ENCODE measurements at regions not wholly inside any gene's neighbourhood (a gene's known extent, or its start where the extent isn't known, plus 50 kb on each side); places are given as distances from the start of the nearest gene placed in this dataset.

DNA sequence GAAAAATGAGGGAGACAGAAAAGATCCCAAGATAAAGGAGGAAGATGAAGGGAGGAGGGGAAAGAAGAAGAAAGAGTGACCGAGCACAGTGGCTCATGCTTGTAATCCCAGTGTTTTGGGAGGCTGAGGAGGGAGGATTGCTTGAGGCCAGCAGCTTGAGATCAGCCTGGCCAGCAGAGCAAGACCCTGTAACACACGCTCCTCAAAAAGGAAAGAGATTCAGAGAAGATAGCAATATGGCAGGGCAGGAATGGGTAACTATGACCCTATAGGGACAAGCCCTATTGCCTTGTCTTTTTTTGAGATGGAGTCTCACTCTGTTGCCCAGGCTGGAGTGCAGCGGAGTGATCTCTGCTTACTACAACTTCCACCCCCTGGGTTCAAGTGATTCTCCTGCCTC, 116.9 kb upstream of the MAP1LC3B2 start:
- WGBS, 2 experiments (ENCODE audit: extremely low coverage in 2 of 2, insufficient read length in 1 of 2) = no CpG with 5 or more reads among the region's 3 CpGs
- in situ Hi-C loops (cut with MboI; ENCODE audit: low sequenced_read_pairs) = no loop called here
- Histone ChIP-seq H3K4ac (ENCODE audit: low read depth, low read length) (peak overlapping the region; percentile 43; the same call in 1 of the 2 replicates), H2BK20ac (ENCODE audit: low read depth, low read length) (no peak overlapping the region), H3K9ac (ENCODE audit: low read depth, low read length) (no peak overlapping the region), H2AK5ac (ENCODE audit: low read depth, low read length) (peak overlapping the region; percentile 47; the same call in 1 of the 2 replicates), H2BK15ac (ENCODE audit: low read depth, low read length) (0 out of 3 replicates have a peak overlapping the region, but pooled peaks have one; percentile 73), H2BK120ac (ENCODE audit: low read depth, low read length) (no peak overlapping the region), H4K8ac (ENCODE audit: low read depth in 2 of 2, low read length in 2 of 2) (no peak overlapping the region), H3K27ac (ENCODE audit: insufficient read depth, low read length) (no peak overlapping the region), H3K9me1 (ENCODE audit: insufficient read depth, low read length) (no peaks in the 10 kb centered on the region; the same call in 1 of the 2 replicates), H3K9me3 (ENCODE audit: control insufficient read depth, insufficient read depth, low read length) (no peaks in the 10 kb centered on the region), H3K4me2 (ENCODE audit: low read depth, low read length) (no peak overlapping the region), H3K79me1 (ENCODE audit: low read depth in 1 of 2, low read length in 2 of 2) (no peaks in the 10 kb centered on the region), H3K4me1 (ENCODE audit: control insufficient read depth, insufficient read depth, low read length) (peaks cover 3% of the 10 kb centered on the region), H3K14ac (replicated peaks; ENCODE audit: low read depth, low read length) (no peak overlapping the region), H3K18ac (ENCODE audit: low read depth, low read length) (no peak overlapping the region), H2AK9ac (replicated peaks; ENCODE audit: low read depth, low read length, poor library complexity) (no peak overlapping the region), H3K4me3 (ENCODE audit: insufficient read depth, low read depth, low read length) (no peak overlapping the region), H3K56ac (ENCODE audit: extremely low read depth, insufficient read depth, low read length) (no peak overlapping the region), H2AFZ (replicated peaks; ENCODE audit: low read length, poor library complexity) (no peak overlapping the region), H3K27me3 (ENCODE audit: control insufficient read depth, insufficient read depth, low read length) (no peaks in the 10 kb centered on the region), H2BK5ac (ENCODE audit: low read depth, low read length, poor library complexity, severe bottlenecking) (no peak overlapping the region), H3K23ac (ENCODE audit: low read depth, low read length) (no peak overlapping the region), H4K20me1 (ENCODE audit: insufficient read depth, low read length) (no peaks in the 10 kb centered on the region), H3K36me3 (ENCODE audit: control insufficient read depth, insufficient read depth, low read length) (no peaks in the 10 kb centered on the region), H4K91ac (ENCODE audit: insufficient read depth, low read depth, low read length) (no peak overlapping the region), H4K5ac (ENCODE audit: low read depth, low read length) (no peak overlapping the region)
- TF ChIP-seq RAD21 (IDR thresholded peaks at IDR 0.05; ENCODE audit: low read length) = no peak
- no peak for TF ChIP-seq RCOR1 (IDR thresholded peaks at IDR 0.05; ENCODE audit: insufficient replicate concordance, low read length)
- TF ChIP-seq CEBPB (IDR thresholded peaks at IDR 0.05; ENCODE audit: low read depth, low read length) = no peak
- no peak for TF ChIP-seq RFX5 (IDR thresholded peaks at IDR 0.05; ENCODE audit: low read depth, low read length)
- TF ChIP-seq MAFK (IDR thresholded peaks at IDR 0.05; ENCODE audit: low read depth, low read length) = no peak
- no peak for TF ChIP-seq POLR2A (IDR thresholded peaks at IDR 0.05; ENCODE audit: low read depth, low read length)
- TF ChIP-seq, protein P1, sequence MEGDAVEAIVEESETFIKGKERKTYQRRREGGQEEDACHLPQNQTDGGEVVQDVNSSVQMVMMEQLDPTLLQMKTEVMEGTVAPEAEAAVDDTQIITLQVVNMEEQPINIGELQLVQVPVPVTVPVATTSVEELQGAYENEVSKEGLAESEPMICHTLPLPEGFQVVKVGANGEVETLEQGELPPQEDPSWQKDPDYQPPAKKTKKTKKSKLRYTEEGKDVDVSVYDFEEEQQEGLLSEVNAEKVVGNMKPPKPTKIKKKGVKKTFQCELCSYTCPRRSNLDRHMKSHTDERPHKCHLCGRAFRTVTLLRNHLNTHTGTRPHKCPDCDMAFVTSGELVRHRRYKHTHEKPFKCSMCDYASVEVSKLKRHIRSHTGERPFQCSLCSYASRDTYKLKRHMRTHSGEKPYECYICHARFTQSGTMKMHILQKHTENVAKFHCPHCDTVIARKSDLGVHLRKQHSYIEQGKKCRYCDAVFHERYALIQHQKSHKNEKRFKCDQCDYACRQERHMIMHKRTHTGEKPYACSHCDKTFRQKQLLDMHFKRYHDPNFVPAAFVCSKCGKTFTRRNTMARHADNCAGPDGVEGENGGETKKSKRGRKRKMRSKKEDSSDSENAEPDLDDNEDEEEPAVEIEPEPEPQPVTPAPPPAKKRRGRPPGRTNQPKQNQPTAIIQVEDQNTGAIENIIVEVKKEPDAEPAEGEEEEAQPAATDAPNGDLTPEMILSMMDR (conservative IDR thresholded peaks at IDR 0.05; ENCODE audit: low read depth, low read length) = no peak
- no peak for TF ChIP-seq BHLHE40 (IDR thresholded peaks at IDR 0.05; ENCODE audit: low read depth, low read length)
- TF ChIP-seq MXI1 (IDR thresholded peaks at IDR 0.05; ENCODE audit: borderline replicate concordance, low read depth, low read length) = no peak
- TF ChIP-seq SMC3 (IDR thresholded peaks at IDR 0.05; ENCODE audit: low read depth, low read length) = no peak
- no peak for TF ChIP-seq NFE2L2 (IDR thresholded peaks at IDR 0.05; ENCODE audit: low read depth, low read length)
- TF ChIP-seq, protein P2, sequence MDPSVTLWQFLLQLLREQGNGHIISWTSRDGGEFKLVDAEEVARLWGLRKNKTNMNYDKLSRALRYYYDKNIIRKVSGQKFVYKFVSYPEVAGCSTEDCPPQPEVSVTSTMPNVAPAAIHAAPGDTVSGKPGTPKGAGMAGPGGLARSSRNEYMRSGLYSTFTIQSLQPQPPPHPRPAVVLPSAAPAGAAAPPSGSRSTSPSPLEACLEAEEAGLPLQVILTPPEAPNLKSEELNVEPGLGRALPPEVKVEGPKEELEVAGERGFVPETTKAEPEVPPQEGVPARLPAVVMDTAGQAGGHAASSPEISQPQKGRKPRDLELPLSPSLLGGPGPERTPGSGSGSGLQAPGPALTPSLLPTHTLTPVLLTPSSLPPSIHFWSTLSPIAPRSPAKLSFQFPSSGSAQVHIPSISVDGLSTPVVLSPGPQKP (IDR thresholded peaks at IDR 0.05; ENCODE audit: borderline replicate concordance, low read depth, low read length) = no peak
- BruUV-seq (replicated peaks) = no TSS peak
- intact Hi-C loops (cut with micrococcal nuclease) = no loop called here
- ChIA-PET POLR2A (ENCODE audit: unreplicated experiment) (no interaction called here), CTCF (no interaction called here)
- dilution Hi-C loops (cut with HindIII; ENCODE audit: low sequenced_read_pairs, unreplicated experiment) = no loop called here
- no peak for ATAC-seq (ENCODE audit: low read depth)
- no peak for DNase-seq

Data from IMR-90 (cell line).